IPS-NIHi7 (cell line): ENCODE measurements at regions not wholly inside any gene's neighbourhood (a gene's known extent, or its start where the extent isn't known, plus 50 kb on each side); places are given as distances from the start of the nearest gene placed in this dataset.
A peak's percentile ranks its signal among the peaks of the same experiment; 100 is the strongest.

Source experiments
- DNase-seq: peaks from one replicate; pipeline ENCODE4 v3.0.0; 2012; ENCODE audit warnings: mixed read lengths; ENCODE audit errors: extremely low spot score

DNA sequence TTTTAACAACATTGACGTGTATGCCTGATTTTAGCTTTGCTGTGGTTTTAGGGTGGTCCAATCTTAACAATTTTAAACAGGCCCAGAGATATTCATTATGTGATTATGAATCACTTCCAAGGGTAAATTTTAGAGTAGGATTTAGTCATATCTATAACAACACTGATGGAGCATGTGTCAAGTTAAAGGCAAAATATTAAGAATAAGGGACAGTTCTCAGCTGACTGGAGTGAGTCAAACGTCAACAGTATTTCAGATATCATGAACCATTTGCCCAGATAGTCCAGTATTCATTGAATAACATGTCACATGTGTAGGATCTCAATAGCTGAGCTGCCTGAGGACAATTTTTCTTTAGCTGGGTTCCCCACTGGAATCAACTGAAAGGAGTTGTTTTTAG is 61.3 kb upstream of the VCX2 start:
- DNase-seq = no peak

GRCh38 chrX:8233091-8233490 is 62.0 kb upstream of the VCX2 start:
- no peak for DNase-seq

DNA sequence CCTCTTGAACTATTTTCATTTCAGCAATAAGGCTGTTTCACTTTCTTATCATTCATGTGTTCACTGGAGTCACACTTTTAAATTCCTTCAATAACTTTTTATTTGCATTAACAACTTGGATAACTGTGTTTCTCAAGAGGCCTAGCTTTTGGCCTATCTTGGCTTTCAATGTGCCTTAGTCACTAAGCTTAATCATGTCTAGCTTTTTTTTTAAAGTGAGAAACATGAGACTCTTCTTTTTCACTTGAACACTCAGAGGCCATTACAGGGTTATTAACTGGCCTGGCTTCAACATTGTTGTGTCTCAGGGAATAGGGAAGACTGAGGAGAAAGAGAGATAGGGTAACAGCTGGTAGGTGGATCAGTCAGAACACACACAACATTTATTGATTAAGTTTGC is 64.0 kb upstream of the VCX2 start:
- DNase-seq = no peak

DNA sequence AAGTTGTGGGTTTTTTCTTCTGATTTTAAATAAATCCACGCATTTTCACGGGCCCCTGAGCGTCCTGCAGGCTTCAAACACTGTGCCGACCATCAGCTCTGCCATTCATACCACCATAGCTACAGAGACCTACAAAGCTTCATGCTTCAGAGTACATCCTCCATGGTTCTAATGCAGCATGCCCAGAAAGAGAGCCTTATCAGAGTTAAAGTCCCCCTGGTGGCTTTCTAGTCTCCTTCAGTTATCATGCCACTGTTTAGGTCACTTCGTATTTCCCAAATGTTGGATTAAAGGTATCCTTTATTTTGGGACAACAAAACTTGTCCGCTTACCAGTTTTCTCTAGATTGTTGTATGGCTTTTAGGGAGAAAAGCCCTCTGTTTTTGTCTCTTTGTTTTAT is 66.7 kb upstream of the VCX2 start:
- DNase-seq = peak; percentile 29

DNA sequence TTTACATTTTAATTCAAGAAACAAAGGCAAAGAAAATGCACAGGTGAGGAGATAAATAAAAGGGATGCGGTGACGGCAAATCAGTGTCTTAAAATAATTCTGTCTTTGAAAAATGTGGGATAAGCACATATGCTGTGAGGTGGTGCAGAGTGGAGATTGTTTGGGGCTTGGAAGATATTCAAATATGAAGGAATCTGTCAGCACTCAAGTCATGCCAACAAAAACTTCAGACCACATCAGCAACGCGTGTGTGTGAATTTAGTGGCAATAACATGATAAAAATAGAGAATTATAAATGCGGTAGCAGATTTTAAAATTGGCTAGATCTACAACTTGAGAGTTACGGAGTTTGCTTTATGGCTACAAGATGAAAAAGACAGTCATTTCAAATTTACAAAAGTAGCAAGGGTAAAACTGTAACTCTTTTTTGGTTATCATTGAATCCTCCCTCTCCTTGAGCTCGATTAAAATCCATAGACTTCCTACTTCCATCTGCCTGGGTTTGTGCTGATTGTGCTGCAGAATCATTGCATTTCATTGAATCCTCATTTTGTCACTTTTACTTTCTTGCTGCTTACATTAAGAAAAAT is 71.5 kb upstream of the VCX2 start:
- no peak for DNase-seq

GRCh38 chrX:8244301-8244700 is 73.2 kb upstream of the VCX2 start:
- no peak for DNase-seq

DNA sequence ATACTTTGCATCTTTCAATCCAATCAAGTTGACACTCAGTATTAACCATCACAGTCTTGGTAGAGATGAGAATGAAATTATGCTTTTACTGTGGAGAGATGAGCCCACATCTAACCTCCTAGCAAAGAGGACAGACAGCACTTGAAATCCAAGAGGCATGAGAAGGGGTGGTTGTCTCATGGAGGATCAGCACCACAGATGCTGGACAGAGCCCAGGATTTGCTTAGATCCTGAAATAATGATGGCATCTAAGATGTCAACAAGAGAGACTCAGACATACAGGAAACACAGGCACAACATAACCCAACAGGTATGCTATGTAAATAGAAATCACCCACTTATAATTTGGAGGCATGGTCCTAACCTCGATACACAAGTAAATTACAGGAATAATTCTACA is 74.3 kb upstream of the VCX2 start:
- DNase-seq = peak; percentile 22

DNA sequence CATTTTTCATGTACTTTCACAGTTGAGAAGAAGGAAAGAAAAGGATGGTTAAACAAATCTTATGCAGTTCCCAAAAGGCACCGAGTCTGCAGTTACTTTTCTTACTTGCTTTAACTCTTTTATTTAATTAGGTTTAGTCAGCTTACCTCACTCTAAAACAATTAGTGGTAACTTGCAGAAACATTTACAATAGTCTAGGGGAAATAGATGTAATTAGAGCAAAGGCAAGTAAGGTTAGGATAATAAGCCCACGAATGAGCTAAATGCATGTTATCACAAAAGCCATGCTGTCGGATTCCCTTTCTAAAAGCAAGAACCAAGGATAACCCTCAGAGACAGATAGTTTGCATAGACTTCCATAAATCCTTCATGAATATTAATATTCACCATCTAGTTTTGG is 82.0 kb upstream of the VCX2 start:
- DNase-seq = no peak

- no peak for DNase-seq
Observed at GRCh38 chrX:8254401-8254800, 83.3 kb upstream of the VCX2 start.

- no peak for DNase-seq
Observed at GRCh38 chrX:8272821-8273220, 101.8 kb upstream of the VCX2 start.

DNA sequence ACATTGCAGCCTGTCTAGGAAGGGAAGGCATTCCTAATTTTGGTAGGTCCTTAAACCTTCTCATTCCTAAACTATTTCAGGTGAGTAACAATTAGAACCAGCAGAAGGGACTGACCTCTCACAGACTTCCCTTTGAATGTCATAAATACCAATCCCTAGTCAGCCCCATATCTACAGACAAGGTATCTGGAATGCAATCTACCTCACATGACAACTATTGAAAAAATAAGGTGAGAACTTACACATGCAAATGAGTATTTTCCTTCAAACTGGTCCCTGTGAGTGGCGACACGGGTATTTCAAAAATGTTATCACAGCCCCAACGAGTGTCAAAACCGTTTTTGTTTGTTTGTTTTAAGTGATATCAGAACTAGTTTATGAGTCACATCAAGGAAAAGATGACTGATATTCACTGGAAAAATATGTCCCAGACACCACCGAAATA is 102.4 kb upstream of the VCX2 start:
- DNase-seq = no peak

DNA sequence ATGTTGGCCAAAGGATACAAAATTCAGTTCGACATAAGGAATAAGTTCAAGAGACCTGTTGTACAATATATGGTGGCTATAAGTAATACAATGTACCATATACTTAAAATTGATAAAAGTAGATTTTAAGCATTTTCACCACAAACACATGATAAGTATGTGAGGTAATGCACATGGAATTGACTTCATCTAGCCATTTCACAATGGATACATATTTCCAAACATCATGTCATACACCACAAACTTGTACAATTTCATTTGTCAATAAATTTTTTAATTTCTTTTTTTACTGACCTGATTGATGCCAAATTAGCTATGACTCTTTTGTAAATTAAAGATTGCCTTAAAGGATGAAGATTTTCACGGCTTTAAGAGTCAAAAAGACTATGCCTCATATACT is 103.1 kb upstream of the VCX2 start:
- no peak for DNase-seq

GRCh38 chrX:8278557-8278956 is 107.5 kb upstream of the VCX2 start:
- DNase-seq = no peak

DNA sequence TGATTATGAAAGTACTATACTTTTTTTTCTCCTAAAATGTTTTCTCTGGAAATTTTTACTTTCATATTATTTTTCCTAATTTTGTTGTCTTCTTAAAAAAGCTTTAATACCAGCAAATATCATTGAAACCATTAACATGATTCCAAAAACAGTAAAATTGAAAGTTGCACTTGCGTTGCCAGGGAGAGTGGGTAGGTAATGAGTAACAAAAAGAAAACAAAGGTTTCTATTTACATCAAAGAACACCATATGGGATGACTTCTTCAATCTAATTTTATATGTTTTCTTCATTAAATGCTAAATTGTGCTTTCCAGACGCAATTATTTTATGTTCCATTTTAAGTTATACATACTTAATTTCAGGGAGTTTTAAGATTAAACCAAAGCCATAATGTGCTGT is 108.3 kb upstream of the VCX2 start:
- DNase-seq = no peak

DNA sequence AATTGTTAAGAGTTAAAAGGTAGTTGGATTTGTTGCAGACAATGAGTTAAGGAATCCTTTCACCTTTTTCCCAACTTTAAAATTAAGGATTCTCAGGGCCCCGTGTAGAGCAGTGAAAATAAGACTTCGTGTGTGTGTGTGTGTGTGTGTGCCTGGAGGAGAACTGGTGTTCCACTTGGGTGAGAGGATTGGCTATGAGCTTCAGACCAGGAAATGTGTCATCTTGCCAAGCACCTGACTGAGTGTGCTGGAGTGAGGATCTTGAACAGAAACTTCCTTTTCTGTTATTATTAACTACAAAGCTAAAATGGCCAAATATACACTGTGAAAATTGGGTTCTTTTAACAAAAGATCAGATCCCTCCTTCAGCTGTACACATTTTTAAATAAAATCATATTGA is 113.1 kb upstream of the VCX2 start:
- no peak for DNase-seq

DNA sequence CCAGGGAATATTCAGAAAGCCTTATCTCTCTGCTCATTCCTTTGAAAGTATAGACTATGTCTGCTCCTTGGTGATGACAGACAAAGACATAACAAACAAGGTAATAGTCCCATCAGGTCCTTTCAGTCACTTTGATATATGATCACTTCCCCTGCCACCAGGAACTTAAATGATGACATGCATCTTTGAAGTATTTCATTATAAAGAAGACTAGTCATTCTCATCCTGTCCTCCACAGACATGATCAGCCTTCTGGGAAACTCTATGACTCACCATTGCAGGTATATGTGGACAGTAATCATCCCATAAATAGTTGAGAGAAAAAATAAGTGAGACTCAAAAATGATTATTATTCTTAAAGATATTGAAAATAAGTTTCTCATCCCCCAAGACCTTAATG is 117.5 kb upstream of the VCX2 start:
- no peak for DNase-seq

DNA sequence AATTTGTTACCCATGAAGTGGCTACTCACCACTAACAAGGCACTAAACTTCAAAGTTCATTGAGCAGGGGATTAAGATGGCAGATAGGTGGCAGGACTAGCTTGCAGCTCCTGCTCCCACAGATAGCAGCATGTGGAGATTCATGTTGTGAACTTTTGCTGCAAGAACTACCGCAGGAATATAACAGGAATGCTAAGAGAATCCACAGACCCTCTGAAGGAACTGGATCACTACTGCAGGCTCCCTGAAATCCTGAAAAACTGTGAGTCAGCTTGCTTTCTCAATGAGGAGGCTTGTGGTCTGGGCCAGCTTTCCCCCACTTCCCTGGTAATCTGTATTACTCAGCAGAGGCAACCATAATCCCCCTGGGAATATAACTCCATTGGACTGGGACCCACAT is 118.5 kb upstream of the VCX2 start:
- no peak for DNase-seq

DNA sequence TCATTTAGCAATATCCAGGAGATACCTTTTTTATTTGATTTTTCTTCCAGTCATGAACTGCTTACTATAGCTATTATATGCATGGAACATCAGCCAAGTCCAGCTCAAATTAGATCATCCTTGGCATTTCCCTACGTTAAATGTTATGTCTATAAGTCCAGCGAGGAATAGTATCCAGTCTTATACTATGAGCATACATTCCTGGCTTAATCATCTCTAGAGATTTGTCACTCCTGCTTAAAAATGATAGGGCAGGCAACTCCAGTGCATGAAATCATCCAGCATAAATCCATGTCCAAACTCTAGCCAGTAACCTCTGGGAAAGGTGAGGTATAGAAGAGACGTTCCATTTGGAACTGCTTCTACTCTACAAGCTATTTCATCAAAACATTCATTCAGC is 126.7 kb upstream of the VCX2 start:
- no peak for DNase-seq

DNA sequence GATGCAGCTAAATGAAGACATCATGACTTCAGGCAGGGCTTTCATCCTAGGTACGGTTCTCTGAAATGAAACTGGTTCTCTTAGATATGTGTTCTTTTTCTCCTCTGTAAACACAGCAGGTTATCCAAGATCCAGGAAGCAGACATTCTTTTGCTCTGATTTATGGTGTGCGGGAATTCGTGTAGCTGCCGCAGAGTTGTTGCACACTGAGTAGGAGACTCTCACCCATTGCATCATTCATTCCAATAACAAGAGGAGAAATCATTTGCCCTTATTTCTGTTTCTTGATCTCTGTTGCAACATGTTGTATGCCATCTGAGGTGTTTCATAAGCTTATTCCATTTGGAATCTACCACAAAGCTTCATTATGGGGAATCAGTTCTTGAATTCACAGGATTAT is 133.6 kb upstream of the VCX2 start:
- no peak for DNase-seq

DNA sequence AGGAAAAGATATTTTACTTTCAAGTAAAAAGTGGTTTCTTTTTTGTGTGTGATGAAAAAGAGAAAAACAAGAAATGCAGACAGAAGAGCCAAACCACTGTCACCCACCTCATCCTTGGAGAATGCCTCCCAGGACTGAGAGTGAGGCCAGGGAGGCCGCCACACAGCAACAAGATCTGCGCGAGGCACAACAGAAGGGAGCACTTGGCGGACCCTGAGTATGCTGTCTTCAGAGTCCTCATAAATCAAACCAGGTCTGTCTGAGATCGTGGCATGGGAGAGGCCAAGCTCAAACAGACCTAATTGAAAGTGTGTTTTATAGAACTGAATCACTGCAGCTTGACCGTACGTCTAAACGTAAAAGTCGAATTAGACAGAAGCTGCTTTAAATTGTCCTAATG is 134.3 kb upstream of the VCX2 start:
- DNase-seq = no peak

GRCh38 chrX:8306291-8306925 is 135.3 kb upstream of the VCX2 start:
- no peak for DNase-seq

DNA sequence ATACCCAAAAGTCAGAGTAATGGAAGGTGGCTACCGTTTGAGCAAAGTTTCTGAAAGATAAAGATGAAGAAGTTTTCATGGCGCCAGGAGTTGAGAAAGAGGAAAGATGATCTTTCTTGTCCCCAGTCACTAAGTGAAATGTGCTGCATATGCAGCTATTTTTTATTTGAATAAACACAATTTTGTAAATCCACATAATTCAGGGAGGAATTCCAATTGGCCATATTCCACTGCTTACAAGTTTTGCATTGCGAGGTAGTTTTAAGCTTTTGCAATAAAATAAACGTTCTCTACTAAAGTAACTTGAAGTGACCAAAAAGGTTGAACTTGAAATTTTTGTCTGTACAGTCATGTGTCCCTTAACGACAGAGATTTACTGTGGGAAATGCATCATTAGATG is 139.3 kb upstream of the VCX2 start:
- DNase-seq = no peak

- DNase-seq = no peak
Observed at GRCh38 chrX:8313844-8314243, 142.8 kb upstream of the VCX2 start.

- no peak for DNase-seq
Observed at GRCh38 chrX:8314881-8315280, 143.8 kb upstream of the VCX2 start.
